NCI-H1048 (cell line): ENCODE measurements at regions not wholly inside any gene's neighbourhood (a gene's known extent, or its start where the extent isn't known, plus 50 kb on each side); places are given as distances from the start of the nearest gene placed in this dataset.

Experiments
- DNase-seq: peaks from one replicate; lab custom pipeline; 2025; lab: John Stamatoyannopoulos, UW

- no peak for DNase-seq
These were observed 1052.6 kb upstream of the RBFOX1 start for GRCh38 chr16:6280055-6280454.

- no peak for DNase-seq
These were observed 1053.4 kb upstream of the RBFOX1 start for GRCh38 chr16:6279286-6279685.

GRCh38 chr16:6274351-6274750 is 1058.3 kb upstream of the RBFOX1 start:
- no peak for DNase-seq

- no peak for DNase-seq
These were observed 1065.0 kb upstream of the RBFOX1 start for GRCh38 chr16:6267682-6268081.

GRCh38 chr16:6266703-6267102 is 1065.9 kb upstream of the RBFOX1 start:
- no peak for DNase-seq

- no peak for DNase-seq
These were observed 1066.7 kb upstream of the RBFOX1 start for GRCh38 chr16:6265968-6266367.

GRCh38 chr16:6258056-6258455 is 1074.6 kb upstream of the RBFOX1 start:
- no peak for DNase-seq

GRCh38 chr16:6252541-6252940 is 1080.1 kb upstream of the RBFOX1 start:
- DNase-seq: no peak

- DNase-seq: no peak
These were observed 1082.1 kb upstream of the RBFOX1 start for GRCh38 chr16:6250511-6250910.

GRCh38 chr16:6249863-6250262 is 1082.8 kb upstream of the RBFOX1 start:
- no peak for DNase-seq

- DNase-seq: no peak
These were observed 1084.4 kb upstream of the RBFOX1 start for GRCh38 chr16:6248199-6248598.

GRCh38 chr16:6247775-6248174 is 1084.9 kb upstream of the RBFOX1 start:
- DNase-seq: no peak

GRCh38 chr16:6247150-6247549 is 1085.5 kb upstream of the RBFOX1 start:
- no peak for DNase-seq

GRCh38 chr16:6246266-6246665 is 1086.4 kb upstream of the RBFOX1 start:
- DNase-seq: no peak

- DNase-seq: no peak
These were observed 1100.6 kb upstream of the RBFOX1 start for GRCh38 chr16:6232056-6232455.

- no peak for DNase-seq
These were observed 1101.2 kb upstream of the RBFOX1 start for GRCh38 chr16:6231398-6231797.

GRCh38 chr16:6229186-6229585 is 1103.5 kb upstream of the RBFOX1 start:
- DNase-seq: no peak

- DNase-seq: no peak
These were observed 1113.8 kb upstream of the RBFOX1 start for GRCh38 chr16:6218855-6219254.

- no peak for DNase-seq
These were observed 1115.8 kb upstream of the RBFOX1 start for GRCh38 chr16:6216836-6217235.

- DNase-seq: no peak
These were observed 1114.0 kb upstream of the EEF2KMT start for GRCh38 chr16:6211644-6212043.

GRCh38 chr16:6209355-6209930 is 1111.8 kb upstream of the EEF2KMT start:
- DNase-seq: no peak

GRCh38 chr16:6207580-6207979 is 1110.0 kb upstream of the EEF2KMT start:
- DNase-seq: no peak

GRCh38 chr16:6207124-6207523 is 1109.5 kb upstream of the EEF2KMT start:
- no peak for DNase-seq

GRCh38 chr16:6206080-6206479 is 1108.5 kb upstream of the EEF2KMT start:
- DNase-seq: no peak

GRCh38 chr16:6204945-6205344 is 1107.3 kb upstream of the EEF2KMT start:
- DNase-seq: no peak
